H1 (cell line): ENCODE measurements at regions not wholly inside any gene's neighbourhood (a gene's known extent, or its start where the extent isn't known, plus 50 kb on each side); places are given as distances from the start of the nearest gene placed in this dataset.

Experiments used
- EZH2 ChIP-seq: fragments of 200-600 bp; sonication (generic); IDR thresholded peaks from 2 replicates; pipeline ENCODE4 v1.7.1; 2012; ENCODE audit warnings: low read depth, mild to moderate bottlenecking, moderate library complexity, low read length, inconsistent platforms; ENCODE audit not compliant: severe bottlenecking
- HDAC2 ChIP-seq, 2 experiments: fragments of 300-600 bp in 1 of 2; sonication (generic) in 1 of 2; IDR thresholded peaks; 2 replicates each; pipeline ENCODE4 v1.6.1; 2011 to 2012; ENCODE audit warnings: low read depth in 2 of 2, low read length in 2 of 2, mild to moderate bottlenecking in 2 of 2, moderate library complexity in 2 of 2, borderline replicate concordance in 1 of 2, inconsistent platforms in 1 of 2
- MAX ChIP-seq: IDR thresholded peaks from 2 replicates; pipeline ENCODE4 v1.6.1; 2012; ENCODE audit warnings: inconsistent platforms
- SAP30 ChIP-seq: fragments of 300-600 bp; sonication (generic); IDR thresholded peaks from 2 replicates; pipeline ENCODE4 v1.7.1; 2012; ENCODE audit warnings: low read length, moderate library complexity, mild to moderate bottlenecking, inconsistent platforms; ENCODE audit not compliant: insufficient read depth, insufficient replicate concordance
- TEAD4 ChIP-seq: IDR thresholded peaks from 2 replicates; pipeline ENCODE4 v1.6.1; 2012; ENCODE audit warnings: low read depth, low read length, inconsistent platforms, mixed read lengths
- TF ChIP-seq, protein P1 (sequence below), 3 experiments: IDR thresholded peaks; 1 replicate in 2 of 3; 2 replicates in 1 of 3; pipeline versions ENCODE4 v1.5.1 to v1.6.1; 2011; ENCODE audit warnings: low read length in 3 of 3, mild to moderate bottlenecking in 3 of 3, inconsistent platforms in 2 of 3, low read depth in 1 of 3, moderate library complexity in 1 of 3; ENCODE audit not compliant: insufficient read depth in 1 of 3; ENCODE audit errors: control extremely low read depth in 1 of 3

- no peak for TF ChIP-seq EZH2
- TF ChIP-seq MAX, result no peak
- TF ChIP-seq, protein P1, sequence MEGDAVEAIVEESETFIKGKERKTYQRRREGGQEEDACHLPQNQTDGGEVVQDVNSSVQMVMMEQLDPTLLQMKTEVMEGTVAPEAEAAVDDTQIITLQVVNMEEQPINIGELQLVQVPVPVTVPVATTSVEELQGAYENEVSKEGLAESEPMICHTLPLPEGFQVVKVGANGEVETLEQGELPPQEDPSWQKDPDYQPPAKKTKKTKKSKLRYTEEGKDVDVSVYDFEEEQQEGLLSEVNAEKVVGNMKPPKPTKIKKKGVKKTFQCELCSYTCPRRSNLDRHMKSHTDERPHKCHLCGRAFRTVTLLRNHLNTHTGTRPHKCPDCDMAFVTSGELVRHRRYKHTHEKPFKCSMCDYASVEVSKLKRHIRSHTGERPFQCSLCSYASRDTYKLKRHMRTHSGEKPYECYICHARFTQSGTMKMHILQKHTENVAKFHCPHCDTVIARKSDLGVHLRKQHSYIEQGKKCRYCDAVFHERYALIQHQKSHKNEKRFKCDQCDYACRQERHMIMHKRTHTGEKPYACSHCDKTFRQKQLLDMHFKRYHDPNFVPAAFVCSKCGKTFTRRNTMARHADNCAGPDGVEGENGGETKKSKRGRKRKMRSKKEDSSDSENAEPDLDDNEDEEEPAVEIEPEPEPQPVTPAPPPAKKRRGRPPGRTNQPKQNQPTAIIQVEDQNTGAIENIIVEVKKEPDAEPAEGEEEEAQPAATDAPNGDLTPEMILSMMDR (IDR thresholded peaks at IDR 0.05; ENCODE audit: control extremely low read depth in 1 of 3, insufficient read depth in 1 of 3, low read depth in 1 of 3, low read length in 3 of 3), result no peak
- no peak for TF ChIP-seq TEAD4
- no peak for TF ChIP-seq SAP30
- TF ChIP-seq HDAC2 (IDR thresholded peaks at IDR 0.05; ENCODE audit: borderline replicate concordance in 1 of 2, low read depth in 2 of 2, low read length in 2 of 2), result no peak
Observed at GRCh38 chr15:91431041-91431715, 331.1 kb downstream of the SV2B start.
